HEK293 (cell line): ENCODE measurements at regions not wholly inside any gene's neighbourhood (a gene's known extent, or its start where the extent isn't known, plus 50 kb on each side); places are given as distances from the start of the nearest gene placed in this dataset.

ENCODE experiments used
- CTCF ChIA-PET: fragments of 350-600 bp; formaldehyde crosslinking; extraction: SDS; loops from one replicate; lab custom pipeline; 2021; ENCODE audit warnings: antibody characterized with exemption; lab: Yijun Ruan, JAX
- POLR2A ChIA-PET: fragments of 300-600 bp; formaldehyde crosslinking; extraction: SDS; loops from one replicate; lab custom pipeline; 2020; ENCODE audit warnings: antibody characterized with exemption, inconsistent platforms; lab: Yijun Ruan, JAX
- H3K27ac ChIP-seq: fragments of 200-500 bp; sonication (Bioruptor generic); 2 replicates; pipeline ENCODE4 v1.5.1; 2014; ENCODE audit warnings: low read depth, low read length, control low read depth, inconsistent platforms; ENCODE audit errors: extremely low read depth
- H3K36me3 ChIP-seq, 2 experiments: fragments of 200-500 bp in 1 of 2; sonication (Bioruptor generic) in 1 of 2; 1 replicate in 1 of 2; 2 replicates in 1 of 2; pipeline ENCODE4 v1.5.1; 2014 to 2017; ENCODE audit warnings: inconsistent platforms in 2 of 2, low read length in 2 of 2; ENCODE audit not compliant: control insufficient read depth in 2 of 2, insufficient read depth in 1 of 2
- H3K4me1 ChIP-seq: fragments of 200-500 bp; sonication (Bioruptor generic); 2 replicates; pipeline ENCODE4 v1.5.1; 2014; ENCODE audit warnings: mild to moderate bottlenecking, low read length, inconsistent platforms; ENCODE audit not compliant: control insufficient read depth, insufficient read depth
- H3K4me3 ChIP-seq: 2 replicates; pipeline ENCODE4 v1.5.1; 2011; ENCODE audit warnings: low read depth, mild to moderate bottlenecking, control low read depth, low read length, moderate library complexity
- H3K9me3 ChIP-seq: fragments of 200-500 bp; sonication (Bioruptor generic); 2 replicates; pipeline ENCODE4 v1.5.1; 2014; ENCODE audit warnings: low read depth, low read length, inconsistent platforms; ENCODE audit not compliant: control insufficient read depth, insufficient read depth
- GLI4 ChIP-seq: fragments of 450-650 bp; formaldehyde crosslinking; IDR thresholded peaks from 2 replicates; pipeline ENCODE4 v1.5.1; 2016; ENCODE audit warnings: missing biosample characterization, missing genetic modification characterization
- PBX3 ChIP-seq: sonication (generic); formaldehyde crosslinking; IDR thresholded peaks from 2 replicates; pipeline ENCODE4 v1.8.1; 2022; ENCODE audit warnings: mild to moderate bottlenecking, moderate library complexity, missing genetic modification reagents
- PRDM10 ChIP-seq: fragments of 450-650 bp; formaldehyde crosslinking; IDR thresholded peaks from 2 replicates; pipeline ENCODE4 v1.5.1; 2016; ENCODE audit warnings: missing biosample characterization, missing genetic modification characterization
- PRDM6 ChIP-seq: fragments of 450-650 bp; formaldehyde crosslinking; IDR thresholded peaks from 2 replicates; pipeline ENCODE4 v1.5.1; 2017; ENCODE audit warnings: missing biosample characterization, missing genetic modification characterization
- ZBTB20 ChIP-seq: fragments of 450-650 bp; formaldehyde crosslinking; IDR thresholded peaks from 2 replicates; pipeline ENCODE4 v1.5.1; 2016; ENCODE audit warnings: missing biosample characterization, missing genetic modification characterization
- ZNF169 ChIP-seq: fragments of 450-650 bp; formaldehyde crosslinking; IDR thresholded peaks from 2 replicates; pipeline ENCODE4 v1.5.1; 2016; ENCODE audit warnings: missing biosample characterization, missing genetic modification characterization
- ZNF266 ChIP-seq: fragments of 450-650 bp; formaldehyde crosslinking; IDR thresholded peaks from 2 replicates; pipeline ENCODE4 v1.5.1; 2016; ENCODE audit warnings: missing biosample characterization, missing genetic modification characterization, low read depth
- ZNF416 ChIP-seq: fragments of 450-650 bp; formaldehyde crosslinking; IDR thresholded peaks from 2 replicates; pipeline ENCODE4 v1.5.1; 2016; ENCODE audit warnings: missing biosample characterization, missing genetic modification characterization
- ZNF544 ChIP-seq: fragments of 450-650 bp; formaldehyde crosslinking; IDR thresholded peaks from 2 replicates; pipeline ENCODE4 v1.5.0; 2017; ENCODE audit warnings: missing biosample characterization, missing genetic modification characterization
- ZNF621 ChIP-seq: fragments of 450-650 bp; formaldehyde crosslinking; IDR thresholded peaks from 2 replicates; pipeline ENCODE4 v1.5.1; 2017; ENCODE audit warnings: missing biosample characterization, missing genetic modification characterization
- ZNF776 ChIP-seq: fragments of 450-650 bp; formaldehyde crosslinking; IDR thresholded peaks from 2 replicates; pipeline ENCODE4 v1.5.0; 2017; ENCODE audit warnings: missing biosample characterization, missing genetic modification characterization, borderline replicate concordance
- ZSCAN4 ChIP-seq: fragments of 450-650 bp; formaldehyde crosslinking; IDR thresholded peaks from 2 replicates; pipeline ENCODE4 v1.5.1; 2017; ENCODE audit warnings: missing biosample characterization, missing genetic modification characterization

DNA sequence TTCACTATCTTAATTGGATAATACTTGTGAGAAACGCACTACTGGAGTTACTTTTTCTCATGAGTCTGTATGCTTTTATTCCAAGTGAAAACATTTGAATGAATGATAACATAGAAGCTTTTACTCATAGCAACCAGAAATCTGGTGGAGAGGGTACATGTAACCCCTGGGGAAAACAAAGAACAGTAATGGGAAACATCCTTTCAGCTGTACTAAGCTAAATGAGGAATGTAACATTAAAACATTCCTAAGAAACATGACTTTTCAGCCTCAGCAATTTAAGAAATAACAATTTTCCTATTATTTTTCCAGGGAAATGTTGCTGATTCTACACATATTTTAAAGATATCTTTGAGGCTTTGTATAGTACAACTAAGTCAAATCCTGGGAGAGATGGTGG, 97.2 kb upstream of the CEP126 start (continued):
- TF ChIP-seq PRDM10 (tag by site-specific recombination) (no peak), PBX3 (CRISPR knock-in tag) (no peak)

DNA sequence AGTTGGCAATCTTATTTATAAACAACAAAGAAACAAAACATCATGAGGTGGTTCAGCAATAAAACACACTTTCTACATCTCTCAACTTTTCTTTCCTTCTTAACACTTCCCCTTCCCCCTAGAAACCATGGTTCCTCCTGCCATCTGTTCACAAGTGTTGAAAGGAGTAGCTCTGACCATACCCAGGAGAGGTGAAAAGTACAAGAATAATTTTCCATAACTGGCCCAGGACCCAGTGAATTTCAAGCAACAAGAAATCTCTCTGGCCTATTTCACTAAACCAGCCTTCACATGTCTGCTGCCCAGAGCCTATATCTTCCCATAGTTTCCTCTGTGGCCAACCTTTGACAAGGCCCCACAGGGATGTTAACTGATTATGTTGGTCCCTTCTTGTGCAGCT, 98.2 kb upstream of the CEP126 start:
- Histone ChIP-seq H3K9me3 (no peaks in the 10 kb centered on the region), H3K4me1 (no peaks in the 10 kb centered on the region)
- POLR2A ChIA-PET, result no interaction called here
- no peak for TF ChIP-seq ZNF544
- no peak for TF ChIP-seq ZNF621 (tag by site-specific recombination)
- no peak for TF ChIP-seq ZNF776
- no peak for TF ChIP-seq ZSCAN4 (tag by site-specific recombination)
- TF ChIP-seq, all 188 proteins: peak for 0
- CTCF ChIA-PET, result no interaction called here
- Histone ChIP-seq H3K36me3 (no peaks in the 10 kb centered on the region), H3K27ac (no peak overlapping the region), H3K4me3 (no peak overlapping the region)

GRCh38 chr11:101812546-101812945, 102.3 kb upstream of the CEP126 start:
- POLR2A ChIA-PET, result no interaction called here

GRCh38 chr11:101810546-101810945, 104.3 kb upstream of the CEP126 start:
- H3K4me1 ChIP-seq, result no peaks in the 10 kb centered on the region
- TF ChIP-seq ZBTB20 (tag by site-specific recombination) (no peak), ZNF266 (tag by site-specific recombination) (no peak), GLI4 (tag by site-specific recombination) (no peak), ZNF169 (tag by site-specific recombination) (no peak)
- H3K9me3 ChIP-seq, result no peaks in the 10 kb centered on the region
- no peaks in the 10 kb centered on the region for H3K36me3 ChIP-seq
- ChIA-PET POLR2A (no interaction called here), CTCF (no interaction called here)
- no peak overlapping the region for H3K27ac ChIP-seq
- H3K4me3 ChIP-seq, result no peak overlapping the region

More at GRCh38 chr11:101812546-101812945, 102.3 kb upstream of the CEP126 start:
- Histone ChIP-seq H3K36me3 (no peaks in the 10 kb centered on the region), H3K4me1 (no peaks in the 10 kb centered on the region), H3K4me3 (no peak overlapping the region), H3K9me3 (no peaks in the 10 kb centered on the region), H3K27ac (no peak overlapping the region)
- CTCF ChIA-PET, result interaction anchor here (0.7 kb wide), 1 partner anchor 263 kb away, joined by 3 read pairs; no protein-coding TSS in a partner anchor
- no peak for TF ChIP-seq PRDM6
- TF ChIP-seq ZNF416, result no peak
